Mesothelial cell of epicardium (in vitro differentiated cells): ENCODE measurements at regions not wholly inside any gene's neighbourhood (a gene's known extent, or its start where the extent isn't known, plus 50 kb on each side); places are given as distances from the start of the nearest gene placed in this dataset.

Experiments
- DNase-seq, 2 experiments: peaks; one replicate each; pipeline ENCODE4 v3.0.0; 2021; ENCODE audit warnings: low spot score in 2 of 2; ENCODE audit not compliant: unreplicated experiment in 2 of 2
- H3K27ac Mint-ChIP-seq: 2 replicates; pipeline ENCODE4 v1.8.0; 2021; ENCODE audit warnings: mixed read lengths
- H3K27me3 Mint-ChIP-seq: 2 replicates; pipeline ENCODE4 v1.8.0; 2021; ENCODE audit warnings: low read depth, mixed read lengths
- H3K36me3 Mint-ChIP-seq: 2 replicates; pipeline ENCODE4 v1.8.0; 2021; ENCODE audit warnings: mixed read lengths
- H3K4me1 Mint-ChIP-seq: 2 replicates; pipeline ENCODE4 v1.8.0; 2021; ENCODE audit warnings: mixed read lengths
- H3K4me3 Mint-ChIP-seq: 2 replicates; pipeline ENCODE4 v1.8.0; 2021; ENCODE audit warnings: mild to moderate bottlenecking, moderate library complexity, mixed read lengths
- H3K9me3 Mint-ChIP-seq: 2 replicates; pipeline ENCODE4 v1.8.0; 2021; ENCODE audit warnings: mixed read lengths
- TF ChIP-seq, protein P1 (sequence below): fragments of 200-600 bp; sonication (generic); IDR thresholded peaks from one replicate; pipeline ENCODE4 v1.5.0; 2021; ENCODE audit warnings: antibody characterized with exemption; ENCODE audit not compliant: unreplicated experiment

DNA sequence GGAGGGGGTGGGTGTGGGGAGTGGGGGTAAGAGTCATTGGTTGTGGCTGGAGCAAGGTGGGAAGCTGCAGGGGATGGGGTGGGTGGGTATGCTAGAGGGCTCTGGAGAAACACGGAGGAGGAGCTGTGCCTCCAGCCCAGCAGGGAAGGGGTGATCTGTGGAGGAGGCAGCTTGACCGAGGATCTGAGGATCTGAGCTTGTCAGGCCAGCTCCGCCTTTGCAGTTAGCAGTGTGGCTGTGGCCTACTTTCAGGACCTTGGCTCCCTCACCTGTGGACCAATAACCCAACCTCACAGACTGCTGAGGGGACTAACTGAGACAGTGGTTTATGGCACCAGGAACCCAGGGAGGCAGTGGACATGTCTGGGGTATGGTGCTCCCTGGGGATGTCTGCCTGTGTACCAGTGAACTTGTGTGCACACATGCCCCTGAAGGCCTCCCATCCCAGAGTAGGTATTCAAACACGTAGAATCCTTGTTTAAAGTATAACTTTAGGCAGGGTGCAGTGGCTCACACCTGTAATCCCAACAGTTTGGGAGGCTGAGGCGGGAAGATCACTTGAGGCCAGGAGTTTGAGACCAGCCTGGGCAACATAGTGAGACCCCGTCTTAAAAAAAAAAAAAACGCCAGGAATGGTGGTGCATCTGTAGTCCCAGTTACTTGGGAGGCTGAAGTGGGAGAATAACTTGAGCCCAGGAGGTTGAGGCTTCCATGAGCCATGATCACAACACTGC, 52.5 kb upstream of the LINGO1 start:
- no peaks in the 10 kb centered on the region for H3K4me1 Mint-ChIP-seq

DNA sequence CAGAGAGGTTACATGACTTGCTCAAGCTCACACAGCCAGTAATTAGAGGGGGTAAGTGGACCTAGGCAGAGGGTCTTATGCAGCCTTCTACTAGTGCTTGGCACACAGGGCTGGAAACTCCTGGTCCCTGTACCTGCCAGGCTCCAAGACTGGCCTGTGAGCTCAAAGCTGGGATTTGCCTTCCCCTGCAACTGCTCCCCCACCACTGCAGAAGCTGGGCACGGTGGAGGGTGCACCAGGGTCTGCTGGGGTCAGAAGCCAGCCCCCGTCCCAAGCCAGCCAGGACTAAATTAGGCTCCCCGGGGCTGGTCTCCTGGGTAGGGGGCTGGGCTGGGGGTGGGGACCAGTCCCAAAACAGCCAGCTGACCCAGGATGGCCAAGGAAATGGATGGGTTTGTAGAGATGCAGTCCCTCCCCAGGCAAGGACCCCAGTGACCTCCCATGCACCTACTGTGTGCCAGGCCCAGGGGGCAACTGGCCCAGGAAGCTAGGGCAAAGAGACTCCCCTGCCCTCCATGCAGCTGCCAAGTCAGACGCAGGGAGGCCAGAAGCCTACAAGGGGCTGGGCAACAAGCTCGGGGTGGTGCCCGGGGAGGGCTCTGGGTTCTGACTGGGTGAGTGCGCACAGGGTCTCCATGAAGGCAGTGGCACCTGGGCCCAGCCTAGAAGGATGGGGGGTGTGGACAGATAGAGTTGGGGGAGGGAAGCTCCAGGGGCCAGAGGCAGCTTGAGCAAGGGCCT, 51.8 kb upstream of the LINGO1 start:
- no peak overlapping the region for H3K27ac Mint-ChIP-seq
- TF ChIP-seq, protein P1, sequence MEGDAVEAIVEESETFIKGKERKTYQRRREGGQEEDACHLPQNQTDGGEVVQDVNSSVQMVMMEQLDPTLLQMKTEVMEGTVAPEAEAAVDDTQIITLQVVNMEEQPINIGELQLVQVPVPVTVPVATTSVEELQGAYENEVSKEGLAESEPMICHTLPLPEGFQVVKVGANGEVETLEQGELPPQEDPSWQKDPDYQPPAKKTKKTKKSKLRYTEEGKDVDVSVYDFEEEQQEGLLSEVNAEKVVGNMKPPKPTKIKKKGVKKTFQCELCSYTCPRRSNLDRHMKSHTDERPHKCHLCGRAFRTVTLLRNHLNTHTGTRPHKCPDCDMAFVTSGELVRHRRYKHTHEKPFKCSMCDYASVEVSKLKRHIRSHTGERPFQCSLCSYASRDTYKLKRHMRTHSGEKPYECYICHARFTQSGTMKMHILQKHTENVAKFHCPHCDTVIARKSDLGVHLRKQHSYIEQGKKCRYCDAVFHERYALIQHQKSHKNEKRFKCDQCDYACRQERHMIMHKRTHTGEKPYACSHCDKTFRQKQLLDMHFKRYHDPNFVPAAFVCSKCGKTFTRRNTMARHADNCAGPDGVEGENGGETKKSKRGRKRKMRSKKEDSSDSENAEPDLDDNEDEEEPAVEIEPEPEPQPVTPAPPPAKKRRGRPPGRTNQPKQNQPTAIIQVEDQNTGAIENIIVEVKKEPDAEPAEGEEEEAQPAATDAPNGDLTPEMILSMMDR: no peak
- no peaks in the 10 kb centered on the region for H3K36me3 Mint-ChIP-seq
- no peak overlapping the region for H3K4me3 Mint-ChIP-seq
- DNase-seq: no peak
- H3K4me1 Mint-ChIP-seq: no peaks in the 10 kb centered on the region
- H3K9me3 Mint-ChIP-seq: peaks cover 8% of the 10 kb centered on the region
- peaks cover 39% of the 10 kb centered on the region for H3K27me3 Mint-ChIP-seq

More for the DNA sequence above, 52.5 kb upstream of the LINGO1 start:
- H3K4me3 Mint-ChIP-seq: no peak overlapping the region
- H3K27ac Mint-ChIP-seq: no peak overlapping the region
- H3K36me3 Mint-ChIP-seq: no peaks in the 10 kb centered on the region
- no peak for DNase-seq
- peaks cover 8% of the 10 kb centered on the region for H3K9me3 Mint-ChIP-seq
- H3K27me3 Mint-ChIP-seq: peaks cover 38% of the 10 kb centered on the region
- TF ChIP-seq, protein P1: no peak

DNA sequence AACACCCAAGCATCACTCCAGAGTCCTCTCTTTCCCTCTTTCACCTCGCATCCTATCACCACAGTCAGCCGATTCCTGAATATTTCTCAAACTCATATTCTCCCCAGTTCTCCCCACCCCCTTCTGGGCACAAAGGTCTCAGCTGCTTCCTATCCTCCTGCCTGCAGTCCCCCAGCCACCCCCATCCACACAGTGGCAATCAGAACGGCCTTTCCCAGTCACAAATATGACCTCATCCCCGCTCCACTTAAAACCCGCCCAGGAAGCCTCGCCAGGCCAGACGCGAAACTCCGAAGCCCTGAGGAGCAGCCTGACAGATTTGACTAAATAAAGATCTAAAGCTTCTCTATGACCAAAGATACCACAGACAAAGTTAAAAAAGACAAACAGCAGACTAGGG, 49.9 kb upstream of the LINGO1 start:
- no peak for DNase-seq
- Mint-ChIP-seq H3K4me1 (no peaks in the 10 kb centered on the region), H3K27ac (no peak overlapping the region), H3K27me3 (peaks cover 40% of the 10 kb centered on the region), H3K36me3 (no peaks in the 10 kb centered on the region), H3K9me3 (peaks cover 8% of the 10 kb centered on the region), H3K4me3 (no peak overlapping the region)
- TF ChIP-seq, protein P1: no peak
